A172 (cell line): ENCODE measurements at regions not wholly inside any gene's neighbourhood (a gene's known extent, or its start where the extent isn't known, plus 50 kb on each side); places are given as distances from the start of the nearest gene placed in this dataset.
"Not testable (repeated sequence)": the region's sequence is repeated elsewhere in the genome, so short reads cannot be mapped to it uniquely, and the experiment has no call there.

Experiments
- DNase-seq: peaks from one replicate; pipeline ENCODE4 v3.0.0-alpha.2; 2015; ENCODE audit warnings: low spot score

GRCh38 chr4:126770811-126771553 lies 861.8 kb upstream of the INTU start:
- not testable (repeated sequence) for DNase-seq

DNA sequence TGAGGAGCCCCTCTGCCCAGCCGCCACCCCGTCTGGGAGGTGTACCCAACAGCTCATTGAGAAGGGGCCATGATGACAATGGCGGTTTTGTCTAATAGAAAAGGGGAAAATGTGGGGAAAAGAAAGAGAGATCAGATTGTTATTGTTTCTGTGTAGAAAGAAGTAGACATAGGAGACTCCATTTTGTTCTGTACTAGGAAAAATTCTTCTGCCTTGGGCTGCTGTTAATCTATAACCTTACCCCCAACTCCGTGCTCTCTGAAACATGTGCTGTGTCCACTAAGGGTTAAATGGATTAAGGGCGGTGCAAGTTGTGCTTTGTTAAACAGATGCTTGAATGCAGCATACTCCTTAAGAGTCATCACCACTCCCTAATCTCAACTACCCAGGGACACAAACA lies 861.1 kb upstream of the INTU start:
- not testable (repeated sequence) for DNase-seq

DNA sequence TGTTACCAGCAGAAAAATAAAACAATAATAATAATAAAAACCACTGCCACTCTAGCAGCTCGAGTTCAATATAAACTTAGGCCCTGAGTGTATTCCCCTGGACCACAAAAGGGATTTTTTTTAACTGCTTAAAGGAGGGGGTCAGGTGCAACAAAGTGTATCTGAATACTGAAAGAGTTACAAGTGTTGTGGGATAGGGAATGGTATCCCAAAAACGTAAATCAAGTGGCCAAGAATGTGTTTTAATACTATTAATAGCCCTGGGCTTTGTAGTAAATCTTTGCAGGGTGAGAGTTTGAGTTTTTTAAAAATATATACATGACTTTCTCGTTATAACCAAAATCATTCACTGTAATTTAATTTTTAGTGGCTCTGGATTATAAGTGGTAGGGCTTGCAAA lies 860.1 kb upstream of the INTU start:
- DNase-seq, result no peak

DNA sequence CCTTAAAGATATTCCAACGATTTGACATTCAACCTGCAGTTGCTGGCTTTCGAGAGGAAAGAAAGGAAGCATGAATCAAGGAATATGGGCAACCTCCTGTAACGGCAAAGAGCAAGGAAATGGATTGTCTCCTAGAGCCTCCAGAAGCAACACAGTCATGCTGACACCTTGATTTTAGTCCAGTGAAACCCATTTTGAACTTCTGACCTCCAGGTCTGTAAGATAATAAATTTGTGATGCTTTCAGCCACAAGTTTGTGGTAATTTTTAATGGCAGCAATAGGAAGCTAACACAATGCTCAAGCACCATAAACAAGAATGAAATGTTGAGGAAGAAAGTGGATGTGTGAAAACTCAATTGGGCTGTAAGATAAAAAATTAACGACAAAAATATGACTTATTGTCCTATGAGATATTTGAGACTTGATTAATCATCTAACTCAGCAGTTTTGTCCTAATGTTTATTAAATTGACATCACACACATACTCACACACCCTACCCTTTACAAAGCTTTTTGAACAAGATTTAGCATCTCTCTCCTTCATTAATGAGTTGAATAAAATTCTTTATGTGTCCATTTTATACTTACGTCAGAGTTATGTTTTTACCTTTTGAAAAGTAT lies 857.2 kb upstream of the INTU start:
- DNase-seq, result no peak

DNA sequence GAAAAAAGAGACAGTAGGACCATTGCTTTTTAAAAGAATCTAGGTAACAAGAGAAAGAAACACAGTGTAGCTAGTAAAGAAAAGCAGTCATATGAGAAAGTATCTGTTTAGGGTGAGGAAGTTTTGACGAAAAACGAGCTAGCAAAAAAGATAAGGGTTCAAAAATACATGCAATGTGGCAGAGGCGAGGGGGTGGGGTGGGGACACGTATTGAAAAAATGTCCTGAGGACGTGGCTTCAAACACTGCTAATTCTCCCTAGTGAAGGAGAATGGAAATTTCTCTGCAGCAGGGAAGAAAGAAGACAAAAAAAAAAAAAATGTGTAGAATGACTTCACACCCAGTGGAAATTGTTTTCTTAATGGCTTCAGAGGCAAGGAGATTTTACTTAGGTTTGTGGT lies 856.4 kb upstream of the INTU start:
- DNase-seq, result no peak

GRCh38 chr4:126777649-126778048 lies 855.1 kb upstream of the INTU start:
- DNase-seq, result no peak

GRCh38 chr4:126778348-126778747 lies 854.4 kb upstream of the INTU start:
- peak; percentile 51 for DNase-seq

- DNase-seq, result no peak
Measured at GRCh38 chr4:126779001-126779400, 853.8 kb upstream of the INTU start.

- DNase-seq, result no peak
Measured at GRCh38 chr4:126779436-126780166, 853.2 kb upstream of the INTU start.

- no peak for DNase-seq
Measured at GRCh38 chr4:126783191-126783590, 849.6 kb upstream of the INTU start.

GRCh38 chr4:126784966-126785580 lies 847.7 kb upstream of the INTU start:
- DNase-seq, result no peak

GRCh38 chr4:126790633-126791032 lies 842.1 kb upstream of the INTU start:
- DNase-seq, result no peak

GRCh38 chr4:126794363-126794762 lies 838.4 kb upstream of the INTU start:
- DNase-seq, result no peak

DNA sequence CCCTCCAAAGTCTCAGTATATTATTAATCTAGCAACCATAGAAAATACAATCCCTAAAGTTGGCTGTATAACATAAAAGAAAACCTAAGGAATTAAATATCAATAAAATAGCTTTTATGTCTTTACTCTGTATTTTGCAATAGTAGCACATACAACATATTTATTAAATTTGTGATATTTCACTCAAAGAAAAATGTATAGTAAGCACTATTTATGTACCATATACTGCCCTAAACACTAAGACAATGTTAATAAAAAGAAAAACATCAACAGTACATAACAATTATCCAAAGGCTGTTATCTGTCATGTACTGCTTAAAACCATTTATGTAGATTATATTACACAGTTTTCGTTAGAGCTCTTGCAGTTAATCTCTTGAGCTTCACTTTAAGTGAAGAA lies 834.5 kb upstream of the INTU start:
- DNase-seq, result no peak

DNA sequence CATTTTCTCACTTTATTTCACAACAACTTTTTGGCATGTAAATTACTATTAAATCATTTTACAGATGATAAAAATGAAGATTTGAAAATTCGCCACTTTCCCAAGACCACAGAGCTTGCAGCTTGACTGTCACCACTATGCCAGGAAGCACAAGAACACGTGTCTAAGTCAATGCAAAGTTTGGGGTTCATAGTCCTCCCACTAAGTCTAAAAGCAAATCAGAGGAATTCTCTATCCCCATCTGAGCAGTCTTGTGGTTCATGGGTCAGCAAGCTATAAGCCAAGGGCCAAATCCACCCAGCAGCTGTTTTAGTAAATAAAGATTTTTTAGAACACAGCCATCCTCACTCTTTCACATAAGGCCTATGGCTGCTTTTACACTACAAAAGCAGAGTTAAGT lies 833.3 kb upstream of the INTU start:
- DNase-seq, result no peak

- no peak for DNase-seq
Measured at GRCh38 chr4:126799971-126800574, 832.7 kb upstream of the INTU start.

- DNase-seq, result no peak
Measured at GRCh38 chr4:126800575-126801141, 832.1 kb upstream of the INTU start.

- DNase-seq, result no peak
Measured at GRCh38 chr4:126807132-126807531, 825.6 kb upstream of the INTU start.

DNA sequence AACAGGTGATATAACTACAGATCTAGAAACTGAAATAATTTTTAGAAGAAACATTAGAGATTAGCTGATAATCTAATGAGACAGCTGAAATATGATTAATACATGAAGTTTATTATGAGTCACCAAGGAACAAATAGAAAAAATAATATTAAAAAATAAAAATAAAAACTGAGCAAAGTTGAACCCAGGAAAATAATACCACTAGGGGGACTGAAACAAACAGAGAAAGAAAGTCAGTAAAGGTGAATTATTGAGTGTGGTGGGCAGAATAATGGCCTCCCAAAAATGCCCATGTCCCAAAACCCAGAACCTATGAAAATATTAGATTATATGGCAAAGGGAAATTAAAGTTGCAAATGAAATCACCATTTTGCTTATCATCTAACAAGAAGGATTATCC lies 820.7 kb upstream of the INTU start:
- no peak for DNase-seq

GRCh38 chr4:126820631-126821030 lies 812.1 kb upstream of the INTU start:
- DNase-seq, result no peak

- no peak for DNase-seq
Measured at GRCh38 chr4:126821152-126821551, 811.6 kb upstream of the INTU start.

- no peak for DNase-seq
Measured at GRCh38 chr4:126825083-126825482, 807.7 kb upstream of the INTU start.
